ENCODE measurements at regions not wholly inside any gene's neighbourhood (a gene's known extent, or its start where the extent isn't known, plus 50 kb on each side); places are given as distances from the start of the nearest gene placed in this dataset.

- DNase-seq (ENCODE audit: low read depth, low spot score) (no peak), ATAC-seq (no peak)
- ChIA-PET CTCF (no interaction called here), RAD21 (ENCODE audit: low non-redundant PET in 1 of 2, low total read pairs in 2 of 2, uncharacterized antibody in 2 of 2, unreplicated experiment in 2 of 2) (no interaction called here), POLR2A (no interaction called here)
- Histone ChIP-seq H3K4me1 (ENCODE audit: control insufficient read depth in 1 of 2, insufficient read depth in 2 of 2, low read length in 2 of 2) (no peaks in the 10 kb centered on the region), H3K4me3 (replicated peaks in 1 of 2; ENCODE audit: low read depth in 1 of 2, low read length in 2 of 2) (no peak overlapping the region), H3K9me3 (ENCODE audit: control insufficient read depth in 1 of 2, insufficient read depth in 1 of 2, low read depth in 1 of 2, low read length in 2 of 2) (peaks cover 2 to 13% of the 10 kb centered on the region in 2 experiments; a peak in 3 of 4 replicates), H3K27ac (ENCODE audit: low read depth, low read length) (no peak overlapping the region), H2AFZ (ENCODE audit: low read depth, low read length, poor library complexity, severe bottlenecking) (no peak overlapping the region), H3K4me2 (ENCODE audit: low read length) (no peak overlapping the region), H3K9me2 (ENCODE audit: insufficient read depth) (no peaks in the 10 kb centered on the region), H3K79me2 (ENCODE audit: insufficient read depth, low read length) (no peaks in the 10 kb centered on the region), H3K9ac (ENCODE audit: low read length) (no peak overlapping the region), H3K36me3 (ENCODE audit: control insufficient read depth in 1 of 2, insufficient read depth in 2 of 2, low read length in 2 of 2) (no peaks in the 10 kb centered on the region), H4K20me1 (ENCODE audit: insufficient read depth) (no peaks in the 10 kb centered on the region), H3K27me3 (ENCODE audit: insufficient read depth, low read length) (no peaks in the 10 kb centered on the region)
- no peak for TF ChIP-seq JUND (IDR thresholded peaks at IDR 0.05)
- no peak for TF ChIP-seq ZNF274 (IDR thresholded peaks at IDR 0.05; ENCODE audit: low read depth, low read length)
- no peak for TF ChIP-seq SP1 (IDR thresholded peaks at IDR 0.05; ENCODE audit: low read depth)
- no peak for TF ChIP-seq REST (IDR thresholded peaks at IDR 0.05; ENCODE audit: low read depth)
- TF ChIP-seq YY1 (IDR thresholded peaks at IDR 0.05; ENCODE audit: extremely low read depth, insufficient replicate concordance, low read depth, low read length): no peak
- TF ChIP-seq POLR2AphosphoS5 (IDR thresholded peaks at IDR 0.05; ENCODE audit: low read depth, low read length): no peak
- TF ChIP-seq TCF7L2 (IDR thresholded peaks at IDR 0.05; ENCODE audit: borderline replicate concordance, extremely low read depth, insufficient read depth, insufficient read length): no peak
- TF ChIP-seq EZH2phosphoT487 (IDR thresholded peaks at IDR 0.05; ENCODE audit: borderline replicate concordance): no peak
- TF ChIP-seq SIN3A (IDR thresholded peaks at IDR 0.05; ENCODE audit: low read depth): no peak
- TF ChIP-seq ATF3 (IDR thresholded peaks at IDR 0.05): no peak
- no peak for TF ChIP-seq EGR1 (IDR thresholded peaks at IDR 0.05; ENCODE audit: low read depth)
- intact Hi-C loops (cut with micrococcal nuclease): no loop called here
- BruUV-seq (replicated peaks): no TSS peak
Observed at GRCh38 chr3:22210693-22211092, 459.7 kb upstream of the ZNF385D start.
